Colonic mucosa (tissue), 4 donors: ENCODE measurements at regions not wholly inside any gene's neighbourhood (a gene's known extent, or its start where the extent isn't known, plus 50 kb on each side); places are given as distances from the start of the nearest gene placed in this dataset.

Experiments
- DNase-seq: peaks from one replicate; pipeline ENCODE4 v3.0.0-alpha.2; 2020
- H3K27ac ChIP-seq: fragments of 200-600 bp; one replicate; pipeline ENCODE4 v1.8.0; 2021
- H3K27me3 ChIP-seq: fragments of 200-600 bp; one replicate; pipeline ENCODE4 v1.8.0; 2021
- H3K36me3 ChIP-seq: fragments of 200-600 bp; one replicate; pipeline ENCODE4 v1.8.0; 2021
- H3K4me1 ChIP-seq: fragments of 200-600 bp; one replicate; pipeline ENCODE4 v1.8.0; 2021; ENCODE audit warnings: mild to moderate bottlenecking
- H3K4me3 ChIP-seq: fragments of 200-600 bp; one replicate; pipeline ENCODE4 v1.8.0; 2021
- H3K9ac ChIP-seq, 2 donors: one replicate each; pipeline ENCODE4 v1.7.0; 2013; ENCODE audit warnings: control low read depth in 2 of 2, low read depth in 2 of 2, low read length in 2 of 2
- H3K9me3 ChIP-seq: fragments of 200-600 bp; one replicate; pipeline ENCODE4 v1.8.0; 2021
- CTCF ChIP-seq: fragments of 200-600 bp; IDR thresholded peaks from one replicate; pipeline ENCODE4 v1.8.0; 2022; ENCODE audit warnings: antibody characterized with exemption, mild to moderate bottlenecking
- intact Hi-C: fragments of 100-400 bp; cut with DNase I; formaldehyde crosslinking; loops from one replicate; pipeline ENCODE4 v1.14.1; 2022
- donor health status: healthy.
- donor health status: DM: no; HTN: no; CAD: no.
- donor health status: DM: no; HTN: no; CAD: no.

GRCh38 chr12:94722664-94723063 is 72.3 kb upstream of the TMCC3 start:
- TF ChIP-seq CTCF: no peak
- H3K27ac ChIP-seq: no peak overlapping the region
- H3K4me3 ChIP-seq: no peak overlapping the region
- DNase-seq: no peak
- H3K9me3 ChIP-seq: no peaks in the 10 kb centered on the region
- H3K9ac ChIP-seq: no peak overlapping the region
- H3K36me3 ChIP-seq: no peaks in the 10 kb centered on the region
- no peaks in the 10 kb centered on the region for H3K27me3 ChIP-seq
- intact Hi-C loops: no loop called here
- no peaks in the 10 kb centered on the region for H3K4me1 ChIP-seq

GRCh38 chr12:94721173-94721572 is 70.8 kb upstream of the TMCC3 start:
- intact Hi-C loops: no loop called here
- no peaks in the 10 kb centered on the region for H3K4me1 ChIP-seq
- no peak overlapping the region for H3K27ac ChIP-seq
- no peak overlapping the region for H3K4me3 ChIP-seq
- no peak for DNase-seq
- H3K9ac ChIP-seq: no peak overlapping the region
- no peaks in the 10 kb centered on the region for H3K36me3 ChIP-seq
- no peak for TF ChIP-seq CTCF
- H3K9me3 ChIP-seq: no peaks in the 10 kb centered on the region
- no peaks in the 10 kb centered on the region for H3K27me3 ChIP-seq

- no peak overlapping the region for H3K27ac ChIP-seq
- DNase-seq: no peak
- intact Hi-C loops: no loop called here
- H3K4me3 ChIP-seq: no peak overlapping the region
- no peaks in the 10 kb centered on the region for H3K36me3 ChIP-seq
- H3K4me1 ChIP-seq: no peaks in the 10 kb centered on the region
- no peaks in the 10 kb centered on the region for H3K9me3 ChIP-seq
- no peak for TF ChIP-seq CTCF
- no peak overlapping the region for H3K9ac ChIP-seq
- no peaks in the 10 kb centered on the region for H3K27me3 ChIP-seq
Measured at GRCh38 chr12:94718114-94718513, 67.8 kb upstream of the TMCC3 start.

- no peak for TF ChIP-seq CTCF
- H3K36me3 ChIP-seq: no peaks in the 10 kb centered on the region
- no peak overlapping the region for H3K9ac ChIP-seq
- no peak overlapping the region for H3K4me3 ChIP-seq
- no peak for DNase-seq
- no peaks in the 10 kb centered on the region for H3K4me1 ChIP-seq
- no peaks in the 10 kb centered on the region for H3K27me3 ChIP-seq
- H3K27ac ChIP-seq: no peak overlapping the region
- intact Hi-C loops: no loop called here
- no peaks in the 10 kb centered on the region for H3K9me3 ChIP-seq
Measured at GRCh38 chr12:94717656-94718055, 67.3 kb upstream of the TMCC3 start.

- Histone ChIP-seq H3K27ac (no peak overlapping the region), H3K4me1 (no peaks in the 10 kb centered on the region), H3K36me3 (no peaks in the 10 kb centered on the region), H3K27me3 (no peaks in the 10 kb centered on the region), H3K4me3 (no peak overlapping the region), H3K9me3 (no peaks in the 10 kb centered on the region), H3K9ac (no peak overlapping the region)
- no peak for DNase-seq
- TF ChIP-seq CTCF: no peak
- intact Hi-C loops: no loop called here
Measured at GRCh38 chr12:94717108-94717507, 66.8 kb upstream of the TMCC3 start.

GRCh38 chr12:94716339-94716738 is 66.0 kb upstream of the TMCC3 start:
- no peak overlapping the region for H3K9ac ChIP-seq
- H3K4me3 ChIP-seq: no peak overlapping the region
- TF ChIP-seq CTCF: no peak
- intact Hi-C loops: no loop called here
- H3K36me3 ChIP-seq: no peaks in the 10 kb centered on the region
- no peaks in the 10 kb centered on the region for H3K4me1 ChIP-seq
- no peaks in the 10 kb centered on the region for H3K9me3 ChIP-seq
- no peaks in the 10 kb centered on the region for H3K27me3 ChIP-seq
- no peak for DNase-seq
- H3K27ac ChIP-seq: no peak overlapping the region
